HepG2 (cell line): ENCODE measurements at regions not wholly inside any gene's neighbourhood (a gene's known extent, or its start where the extent isn't known, plus 50 kb on each side); places are given as distances from the start of the nearest gene placed in this dataset.

Experiments
- ATAC-seq: fragments of 200-7000 bp; cut with Tn5 transposase; 3 replicates; pipeline ENCODE4 v1.9.1; 2020; ENCODE audit warnings: mild to moderate bottlenecking, moderate library complexity
- BruUV-seq: library from RNA; stranded (reverse); fragments of 400-500 nt; replicated peaks from 2 replicates; lab custom pipeline; 2021; lab: Mats Ljungman, UMichigan
- CTCF ChIA-PET: fragments of 300-600 bp; formaldehyde crosslinking; extraction: SDS; loops from one replicate; lab custom pipeline; 2021; ENCODE audit warnings: low total read pairs, inconsistent platforms, low intra/inter-chr PET ratio; lab: Yijun Ruan, JAX
- POLR2A ChIA-PET: fragments of 350-600 bp; sonication (Branson Sonifier 250); formaldehyde crosslinking; loops from one replicate; lab custom pipeline; 2020; ENCODE audit warnings: antibody characterized with exemption, inconsistent platforms; lab: Yijun Ruan, JAX
- DNase-seq: peaks from one replicate; pipeline ENCODE4 v3.0.0-alpha.2; 2015; ENCODE audit warnings: low spot score
- FAIRE-seq: peaks from 3 replicates; lab custom pipeline; 2011; peaks lifted over from hg19 to GRCh38; lab: Jason Lieb, UNC
- H2AFZ ChIP-seq: one replicate; pipeline ENCODE4 v1.6.1; 2011; ENCODE audit warnings: low read length, inconsistent platforms
- H3K27ac ChIP-seq: fragments of 300-600 bp; 3 replicates; pipeline ENCODE4 v1.8.0; 2011; ENCODE audit warnings: mixed run types, mild to moderate bottlenecking, mixed read lengths, low read length, inconsistent platforms; ENCODE audit not compliant: insufficient read depth; ENCODE audit errors: extremely low read length
- H3K27me3 ChIP-seq, 2 experiments: fragments of 200-600 bp in 1 of 2; 2 replicates in 1 of 2; 3 replicates in 1 of 2; pipeline versions ENCODE4 v1.6.0 to v1.8.0; 2011; ENCODE audit warnings: low read length in 2 of 2, mild to moderate bottlenecking in 2 of 2, moderate library complexity in 2 of 2, inconsistent platforms in 1 of 2; ENCODE audit not compliant: insufficient read depth in 2 of 2, control insufficient read depth in 1 of 2
- H3K36me3 ChIP-seq, 2 experiments: fragments of 200-600 bp in 1 of 2; replicated peaks in 1 of 2; 2 replicates in 1 of 2; 3 replicates in 1 of 2; pipeline versions ENCODE4 v1.5.1 to v1.8.0; 2011; ENCODE audit warnings: low read length in 2 of 2, inconsistent platforms in 1 of 2; ENCODE audit not compliant: insufficient read depth in 2 of 2, control insufficient read depth in 1 of 2
- H3K4me1 ChIP-seq: 2 replicates; pipeline ENCODE4 v1.5.1; 2012; ENCODE audit warnings: low read length, inconsistent platforms; ENCODE audit not compliant: insufficient read depth
- H3K4me2 ChIP-seq: 2 replicates; pipeline ENCODE4 v1.6.0; 2011; ENCODE audit warnings: low read depth, low read length, inconsistent platforms
- H3K4me3 ChIP-seq, 3 experiments: fragments of 200-600 bp in 1 of 3; sonication (generic), shearing (Covaris generic) in 1 of 3; replicated peaks in 1 of 3; 2 replicates each; pipeline ENCODE4 v1.5.1; 2011 to 2016; ENCODE audit warnings: low read length in 3 of 3, inconsistent platforms in 2 of 3, low read depth in 2 of 3, mild to moderate bottlenecking in 2 of 3, control low read depth in 1 of 3, mixed read lengths in 1 of 3; ENCODE audit not compliant: insufficient read depth in 1 of 3
- H3K79me2 ChIP-seq: one replicate; pipeline ENCODE4 v1.6.1; 2011; ENCODE audit warnings: low read length, inconsistent platforms; ENCODE audit not compliant: insufficient read depth
- H3K9ac ChIP-seq: 2 replicates; pipeline ENCODE4 v1.6.0; 2011; ENCODE audit warnings: mild to moderate bottlenecking, low read depth, low read length, inconsistent platforms; ENCODE audit not compliant: insufficient read depth
- H3K9me3 ChIP-seq: 2 replicates; pipeline ENCODE4 v1.5.1; 2012; ENCODE audit warnings: mild to moderate bottlenecking, low read length
- H4K20me1 ChIP-seq: 2 replicates; pipeline ENCODE4 v1.6.0; 2011; ENCODE audit warnings: inconsistent platforms, mild to moderate bottlenecking, low read length, moderate library complexity; ENCODE audit not compliant: insufficient read depth
- BRCA1 ChIP-seq: sonication (generic); formaldehyde crosslinking; IDR thresholded peaks from 2 replicates; pipeline ENCODE4 v1.4.0; 2020; ENCODE audit warnings: missing genetic modification reagents
- GATA4 ChIP-seq: sonication (generic); IDR thresholded peaks from 2 replicates; pipeline ENCODE4 v1.6.1; 2016; ENCODE audit warnings: antibody characterized with exemption, low read depth, borderline replicate concordance
- HNRNPH1 ChIP-seq: fragments of 200-400 bp; formaldehyde crosslinking; optimal IDR thresholded peaks from 2 replicates; pipeline ENCODE3; 2017; ENCODE audit warnings: mild to moderate bottlenecking, low read depth, low read length
- MAFF ChIP-seq: IDR thresholded peaks from 2 replicates; pipeline ENCODE4 v1.6.1; 2011; ENCODE audit warnings: low read depth, low read length, improper control_type of control experiment
- MAFK ChIP-seq, 2 experiments: IDR thresholded peaks in 1 of 2; conservative IDR thresholded peaks in 1 of 2; 2 replicates each; pipeline ENCODE4 v1.6.1; 2011; ENCODE audit warnings: improper control_type of control experiment in 2 of 2, low read length in 2 of 2
- NONO ChIP-seq, 2 experiments: fragments of 450-650 bp in 1 of 2; sonication (generic) in 1 of 2; formaldehyde crosslinking in 1 of 2; IDR thresholded peaks in 1 of 2; conservative IDR thresholded peaks in 1 of 2; 2 replicates each; pipeline versions ENCODE4 v1.6.1 to v1.8.0; 2017 to 2022; ENCODE audit warnings: mild to moderate bottlenecking in 1 of 2, missing genetic modification reagents in 1 of 2, moderate library complexity in 1 of 2
- PLRG1 ChIP-seq: fragments of 450-650 bp; conservative IDR thresholded peaks from 2 replicates; pipeline ENCODE4 v1.6.1; 2016
- SMARCC2 ChIP-seq: fragments of 450-650 bp; IDR thresholded peaks from 2 replicates; pipeline ENCODE4 v1.6.1; 2017; ENCODE audit warnings: antibody characterized with exemption, mild to moderate bottlenecking
- SOX5 ChIP-seq: IDR thresholded peaks from 2 replicates; pipeline ENCODE4 v1.6.1; 2016; ENCODE audit warnings: borderline replicate concordance
- SP140L ChIP-seq: sonication (generic); formaldehyde crosslinking; IDR thresholded peaks from 2 replicates; pipeline ENCODE4 v1.4.0; 2020; ENCODE audit warnings: missing genetic modification reagents, borderline replicate concordance
- ZMYM2 ChIP-seq: sonication (generic); formaldehyde crosslinking; IDR thresholded peaks from 2 replicates; pipeline ENCODE4 v1.8.0; 2022; ENCODE audit warnings: mild to moderate bottlenecking, missing genetic modification reagents
- ZNF329 ChIP-seq: sonication (generic); formaldehyde crosslinking; IDR thresholded peaks from 2 replicates; pipeline ENCODE4 v1.9.0; 2021; ENCODE audit warnings: low read depth, mild to moderate bottlenecking, missing genetic modification reagents
- ZNF674 ChIP-seq: sonication (generic); formaldehyde crosslinking; IDR thresholded peaks from 2 replicates; pipeline ENCODE4 v1.5.0; 2020; ENCODE audit warnings: low read depth, mild to moderate bottlenecking, missing genetic modification reagents
- ZNF7 ChIP-seq: IDR thresholded peaks from 2 replicates; pipeline ENCODE4 v1.6.1; 2016; ENCODE audit warnings: missing biosample characterization, missing genetic modification reagents
- ZNF776 ChIP-seq: sonication (generic); formaldehyde crosslinking; IDR thresholded peaks from 2 replicates; pipeline ENCODE4 v1.4.0; 2020; ENCODE audit warnings: mild to moderate bottlenecking, missing genetic modification reagents
- ZZZ3 ChIP-seq: sonication (generic); formaldehyde crosslinking; IDR thresholded peaks from 2 replicates; pipeline ENCODE4 v1.4.0; 2020; ENCODE audit warnings: missing genetic modification reagents, mild to moderate bottlenecking, borderline replicate concordance
- WGBS: methylation state at CpG from one replicate; pipeline ENCODE4 v1.1.6; 2017; ENCODE audit warnings: low lambda C conversion rate; 5-methylcytosine and 5-hydroxymethylcytosine counted together
- in situ Hi-C: cut with HindIII; loops from 2 replicates; pipeline ENCODE4 v1.10.0; 2017; ENCODE audit warnings: low pct_unique_long_range_greater_than_20kb; ENCODE audit not compliant: extremely low pct_ligation_motif_present
- intact Hi-C: fragments of 100-400 bp; cut with micrococcal nuclease; formaldehyde crosslinking; loops from one replicate; pipeline ENCODE4 v1.10.0; 2022; ENCODE audit not compliant: unreplicated experiment
- TF ChIP-seq, protein P1 (sequence below): IDR thresholded peaks from 2 replicates; pipeline ENCODE4 v1.6.1; 2012; ENCODE audit warnings: low read depth, low read length, improper control_type of control experiment
- TF ChIP-seq, protein P2 (sequence below): sonication (generic); formaldehyde crosslinking; conservative IDR thresholded peaks from 2 replicates; pipeline ENCODE4 v1.8.0; 2022; ENCODE audit warnings: mild to moderate bottlenecking, moderate library complexity, missing genetic modification reagents

- no peaks in the 10 kb centered on the region for H3K36me3 ChIP-seq
- BruUV-seq, result no TSS peak
- H2AFZ ChIP-seq, result no peak overlapping the region
- no peak overlapping the region for H3K4me3 ChIP-seq
- no peak for FAIRE-seq
- no peaks in the 10 kb centered on the region for H3K9me3 ChIP-seq
- H3K27ac ChIP-seq, result no peak overlapping the region
- peaks cover 6 to 39% of the 10 kb centered on the region in 2 experiments for H3K27me3 ChIP-seq
- peaks cover 20% of the 10 kb centered on the region for H3K4me1 ChIP-seq
- peak; percentile 55; the same call in 1 of the 2 replicates for TF ChIP-seq MAFF
- no peak for TF ChIP-seq ZNF329 (CRISPR knock-in tag)
- no peak for TF ChIP-seq ZNF776 (CRISPR knock-in tag)
- TF ChIP-seq ZNF674 (CRISPR knock-in tag), result no peak
- TF ChIP-seq GATA4, result no peak
- TF ChIP-seq SOX5 (CRISPR knock-in tag), result no peak
- TF ChIP-seq ZZZ3 (CRISPR knock-in tag), result no peak
- TF ChIP-seq BRCA1 (CRISPR knock-in tag), result no peak
- no peak for TF ChIP-seq SP140L (CRISPR knock-in tag)
- TF ChIP-seq SMARCC2, result no peak
- no peak for TF ChIP-seq PLRG1
- peak; percentile 59 to 64 for TF ChIP-seq MAFK (conservative IDR thresholded peaks at IDR 0.05 in 1 of 2, IDR thresholded peaks at IDR 0.05 in 1 of 2; ENCODE audit: low read length in 2 of 2)
- TF ChIP-seq, protein P1, sequence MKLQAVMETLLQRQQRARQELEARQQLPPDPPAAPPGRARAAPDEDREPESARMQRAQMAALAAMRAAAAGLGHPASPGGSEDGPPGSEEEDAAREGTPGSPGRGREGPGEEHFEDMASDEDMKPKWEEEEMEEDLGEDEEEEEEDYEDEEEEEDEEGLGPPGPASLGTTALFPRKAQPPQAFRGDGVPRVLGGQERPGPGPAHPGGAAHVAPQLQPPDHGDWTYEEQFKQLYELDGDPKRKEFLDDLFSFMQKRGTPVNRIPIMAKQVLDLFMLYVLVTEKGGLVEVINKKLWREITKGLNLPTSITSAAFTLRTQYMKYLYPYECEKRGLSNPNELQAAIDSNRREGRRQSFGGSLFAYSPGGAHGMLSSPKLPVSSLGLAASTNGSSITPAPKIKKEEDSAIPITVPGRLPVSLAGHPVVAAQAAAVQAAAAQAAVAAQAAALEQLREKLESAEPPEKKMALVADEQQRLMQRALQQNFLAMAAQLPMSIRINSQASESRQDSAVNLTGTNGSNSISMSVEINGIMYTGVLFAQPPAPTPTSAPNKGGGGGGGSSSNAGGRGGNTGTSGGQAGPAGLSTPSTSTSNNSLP, result no peak
- TF ChIP-seq ZMYM2, result no peak
- peak; percentile 84 for TF ChIP-seq ZNF7
- TF ChIP-seq, protein P2, sequence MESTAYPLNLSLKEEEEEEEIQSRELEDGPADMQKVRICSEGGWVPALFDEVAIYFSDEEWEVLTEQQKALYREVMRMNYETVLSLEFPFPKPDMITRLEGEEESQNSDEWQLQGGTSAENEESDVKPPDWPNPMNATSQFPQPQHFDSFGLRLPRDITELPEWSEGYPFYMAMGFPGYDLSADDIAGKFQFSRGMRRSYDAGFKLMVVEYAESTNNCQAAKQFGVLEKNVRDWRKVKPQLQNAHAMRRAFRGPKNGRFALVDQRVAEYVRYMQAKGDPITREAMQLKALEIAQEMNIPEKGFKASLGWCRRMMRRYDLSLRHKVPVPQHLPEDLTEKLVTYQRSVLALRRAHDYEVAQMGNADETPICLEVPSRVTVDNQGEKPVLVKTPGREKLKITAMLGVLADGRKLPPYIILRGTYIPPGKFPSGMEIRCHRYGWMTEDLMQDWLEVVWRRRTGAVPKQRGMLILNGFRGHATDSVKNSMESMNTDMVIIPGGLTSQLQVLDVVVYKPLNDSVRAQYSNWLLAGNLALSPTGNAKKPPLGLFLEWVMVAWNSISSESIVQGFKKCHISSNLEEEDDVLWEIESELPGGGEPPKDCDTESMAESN (CRISPR knock-in tag), result no peak
- TF ChIP-seq NONO (IDR thresholded peaks at IDR 0.05), result no peak
- TF ChIP-seq NONO (CRISPR knock-in tag; conservative IDR thresholded peaks at IDR 0.05), result no peak
- no peak for TF ChIP-seq HNRNPH1
- TF ChIP-seq, all 625 proteins: peak for 3
- ATAC-seq (no peak), DNase-seq (no peak)
- Histone ChIP-seq H3K4me2 (no peak overlapping the region), H3K9ac (no peak overlapping the region), H4K20me1 (no peaks in the 10 kb centered on the region), H3K79me2 (no peaks in the 10 kb centered on the region)
- 2% methylated on average over 1 of the region's 1 CpG for WGBS
- in situ Hi-C loops, result no loop called here
- ChIA-PET POLR2A (no interaction called here), CTCF (no interaction called here)
- intact Hi-C loops, result no loop called here
Observed at GRCh38 chr6:41483943-41484342, 62.2 kb upstream of the FOXP4 start.
